ENCODE measurements at regions not wholly inside any gene's neighbourhood (a gene's known extent, or its start where the extent isn't known, plus 50 kb on each side); places are given as distances from the start of the nearest gene placed in this dataset.

DNA sequence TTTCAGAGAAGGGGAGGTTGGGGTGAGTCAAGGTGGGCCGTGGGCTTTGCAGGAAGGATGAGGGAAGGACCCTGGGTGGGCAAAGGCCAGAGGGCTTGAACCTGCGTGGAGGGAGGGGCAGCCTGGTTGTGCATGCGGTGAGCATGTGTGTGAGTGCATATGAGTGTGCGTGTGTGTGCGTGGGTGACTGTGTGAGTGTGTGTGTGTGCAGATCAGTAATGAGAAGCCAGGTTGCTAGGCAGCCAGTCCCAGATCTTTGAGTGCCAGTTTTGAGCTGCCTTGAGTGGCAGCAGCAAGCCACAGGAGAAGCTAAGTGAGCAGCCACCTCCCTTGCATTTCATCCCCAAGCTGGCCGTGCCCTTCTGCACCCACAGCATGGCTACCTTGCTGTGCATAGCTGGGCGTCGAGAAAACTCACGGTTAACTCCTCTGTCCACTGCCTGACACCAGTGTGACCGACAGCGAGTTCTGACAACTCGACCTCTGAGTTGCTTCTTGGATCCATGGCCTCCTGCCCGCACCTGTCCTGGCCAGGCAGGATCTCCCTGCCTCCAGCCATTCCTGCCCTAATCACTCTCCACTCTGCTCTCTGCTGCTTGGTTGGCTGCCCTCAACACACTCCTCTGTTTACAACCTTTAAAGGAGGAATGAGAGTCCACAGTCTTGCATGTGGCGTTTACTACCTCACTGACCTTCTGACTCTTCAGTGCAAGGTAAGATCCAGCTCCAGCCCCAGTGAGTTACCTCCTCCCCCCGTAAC, 775.4 kb downstream of the TYW1 start:
- no peak overlapping the region for H3K27ac ChIP-seq
- intact Hi-C loops (cut with DNase I): no loop called here
- no peak overlapping the region for H3K4me3 ChIP-seq
- H3K9me3 ChIP-seq: no peaks in the 10 kb centered on the region
- H3K4me1 ChIP-seq: no peaks in the 10 kb centered on the region
- H3K36me3 ChIP-seq: no peaks in the 10 kb centered on the region
- no peak for TF ChIP-seq CTCF (IDR thresholded peaks at IDR 0.05)
- DNase-seq (ENCODE audit: low spot score in 2 of 2): no peak
- no peaks in the 10 kb centered on the region for H3K27me3 ChIP-seq

GRCh38 chr7:67773081-67773480, 776.4 kb downstream of the TYW1 start:
- H3K36me3 ChIP-seq: no peaks in the 10 kb centered on the region
- no peak overlapping the region for H3K27ac ChIP-seq
- no peak for TF ChIP-seq CTCF (IDR thresholded peaks at IDR 0.05)
- DNase-seq (ENCODE audit: low spot score in 2 of 2): no peak
- H3K4me1 ChIP-seq: no peaks in the 10 kb centered on the region
- H3K4me3 ChIP-seq: no peak overlapping the region
- no peaks in the 10 kb centered on the region for H3K27me3 ChIP-seq
- H3K9me3 ChIP-seq: no peaks in the 10 kb centered on the region
- intact Hi-C loops (cut with DNase I): no loop called here

- Histone ChIP-seq H3K4me1 (no peaks in the 10 kb centered on the region), H3K4me3 (no peak overlapping the region), H3K36me3 (no peaks in the 10 kb centered on the region), H3K27ac (no peak overlapping the region), H3K27me3 (no peaks in the 10 kb centered on the region), H3K9me3 (no peaks in the 10 kb centered on the region)
- TF ChIP-seq CTCF (IDR thresholded peaks at IDR 0.05): no peak
- no peak for DNase-seq (ENCODE audit: low spot score in 2 of 2)
- intact Hi-C loops (cut with DNase I): no loop called here
Measured at GRCh38 chr7:67777119-67777518, 780.5 kb downstream of the TYW1 start.

DNA sequence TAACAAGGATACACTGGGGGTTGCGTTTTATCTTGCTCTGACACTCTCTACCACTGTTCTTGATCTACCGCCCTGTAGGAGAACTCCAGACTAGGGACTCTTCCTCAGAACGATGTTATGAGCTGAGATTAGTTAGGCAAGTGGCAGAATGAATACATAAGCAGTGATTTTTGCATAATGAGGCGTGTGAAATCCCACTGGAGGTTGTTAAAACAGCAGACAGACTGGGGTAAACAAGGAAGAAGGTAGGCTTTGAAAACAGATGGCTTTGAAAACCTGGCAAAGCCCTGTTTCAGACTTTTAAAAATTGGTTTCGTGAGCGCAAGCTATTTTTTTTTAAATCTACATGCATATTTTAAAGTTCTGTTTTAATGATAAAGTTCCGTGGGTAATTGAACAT, 785.2 kb downstream of the TYW1 start:
- DNase-seq (ENCODE audit: low spot score in 2 of 2): no peak
- no peaks in the 10 kb centered on the region for H3K36me3 ChIP-seq
- intact Hi-C loops (cut with DNase I): no loop called here
- TF ChIP-seq CTCF (IDR thresholded peaks at IDR 0.05): no peak
- no peaks in the 10 kb centered on the region for H3K4me1 ChIP-seq
- H3K27me3 ChIP-seq: no peaks in the 10 kb centered on the region
- H3K9me3 ChIP-seq: no peaks in the 10 kb centered on the region
- no peak overlapping the region for H3K4me3 ChIP-seq
- no peak overlapping the region for H3K27ac ChIP-seq

DNA sequence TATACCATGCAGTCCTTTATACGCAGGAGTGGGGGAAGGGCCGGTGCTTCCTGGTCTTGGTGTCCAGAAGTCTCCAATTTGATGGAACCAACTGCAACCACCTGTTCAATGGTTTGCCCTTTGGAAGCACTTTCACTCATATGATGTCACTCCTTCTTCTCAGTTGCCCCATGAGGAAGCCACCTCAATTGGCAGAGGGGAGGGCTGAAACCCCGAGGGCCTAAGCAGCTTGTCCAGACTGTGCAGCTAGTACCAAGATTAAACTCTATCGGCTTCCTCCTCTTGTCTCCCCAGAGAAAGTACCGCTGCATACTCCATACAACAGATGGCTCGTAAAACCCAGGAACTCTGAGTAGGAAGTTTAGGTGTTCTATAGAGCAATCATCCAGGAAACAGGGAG, 789.4 kb downstream of the TYW1 start:
- DNase-seq (ENCODE audit: low spot score in 2 of 2): no peak
- H3K9me3 ChIP-seq: peaks cover 0 to 2% of the 10 kb centered on the region in 2 donors
- H3K4me1 ChIP-seq: no peaks in the 10 kb centered on the region
- H3K4me3 ChIP-seq: no peak overlapping the region
- H3K36me3 ChIP-seq: no peaks in the 10 kb centered on the region
- intact Hi-C loops (cut with DNase I): no loop called here
- H3K27ac ChIP-seq: no peak overlapping the region
- H3K27me3 ChIP-seq: no peaks in the 10 kb centered on the region
- TF ChIP-seq CTCF (IDR thresholded peaks at IDR 0.05): no peak

DNA sequence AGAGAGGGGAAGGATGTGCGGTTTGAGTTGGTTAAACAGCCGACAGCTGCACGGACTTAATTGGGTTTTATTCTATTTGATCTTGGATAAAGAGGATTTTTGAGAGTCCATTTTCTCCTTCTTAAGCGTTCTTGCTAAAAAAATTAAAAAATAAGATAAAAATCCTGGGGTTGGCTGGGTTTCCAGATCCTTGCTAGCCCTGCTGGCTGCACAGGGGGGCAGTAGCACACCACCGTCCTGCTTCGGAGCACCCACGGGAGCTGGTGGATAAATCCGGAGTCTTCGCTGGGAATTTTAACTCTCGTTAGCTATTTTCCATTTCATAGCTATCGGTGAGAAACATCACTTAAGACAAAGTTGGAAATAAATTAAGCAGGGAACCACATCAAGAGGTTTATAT, 792.0 kb downstream of the TYW1 start:
- Histone ChIP-seq H3K4me3 (no peak overlapping the region), H3K36me3 (no peaks in the 10 kb centered on the region), H3K4me1 (no peaks in the 10 kb centered on the region), H3K27ac (no peak overlapping the region), H3K27me3 (no peaks in the 10 kb centered on the region), H3K9me3 (peaks cover 0 to 2% of the 10 kb centered on the region in 2 donors)
- no peak for DNase-seq (ENCODE audit: low spot score in 2 of 2)
- intact Hi-C loops (cut with DNase I): no loop called here
- TF ChIP-seq CTCF (IDR thresholded peaks at IDR 0.05): no peak
